ENCODE measurements at regions not wholly inside any gene's neighbourhood (a gene's known extent, or its start where the extent isn't known, plus 50 kb on each side); places are given as distances from the start of the nearest gene placed in this dataset.

DNA sequence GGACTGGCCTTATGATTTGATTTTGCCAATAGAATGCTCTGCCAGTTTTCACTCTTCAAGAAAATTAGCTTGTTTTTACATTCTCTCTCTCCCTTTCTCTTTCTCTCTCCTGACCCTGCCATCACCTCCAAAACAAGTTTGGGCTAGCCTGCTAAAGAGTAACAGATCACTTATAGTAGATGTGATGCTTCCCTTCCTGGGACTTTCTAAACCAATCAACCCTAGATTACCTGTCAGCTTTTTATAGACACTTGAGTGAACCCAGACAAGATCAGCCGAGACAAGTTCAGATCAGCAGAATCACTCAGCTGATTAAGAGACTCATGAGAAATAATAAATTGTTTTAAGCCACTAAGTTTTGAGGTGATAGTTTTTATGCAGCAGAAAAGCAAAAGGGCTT, 521.2 kb downstream of the ANKRD50 start:
- Histone ChIP-seq H3K4me3 (replicated peaks in 1 of 4; ENCODE audit: control extremely low read depth in 1 of 4, insufficient read depth in 1 of 4, low read depth in 3 of 4, low read length in 4 of 4) (no peak overlapping the region), H3K4me2 (ENCODE audit: extremely low read depth, insufficient read depth, low read length) (no peak overlapping the region), H2AFZ (ENCODE audit: low read length) (no peak overlapping the region), H3K36me3 (ENCODE audit: control insufficient read depth, insufficient read depth, low read length) (no peaks in the 10 kb centered on the region), H3K9me3 (ENCODE audit: control insufficient read depth, insufficient read depth, low read depth, low read length) (no peaks in the 10 kb centered on the region), H3K79me2 (ENCODE audit: control insufficient read depth, insufficient read depth, low read length) (no peaks in the 10 kb centered on the region), H3K9ac (ENCODE audit: insufficient read depth, low read length) (no peak overlapping the region), H3K27me3 (ENCODE audit: control insufficient read depth, insufficient read depth, low read length) (no peaks in the 10 kb centered on the region), H3K4me1 (ENCODE audit: control insufficient read depth, extremely low read depth, insufficient read depth, low read length) (no peaks in the 10 kb centered on the region), H3K27ac (ENCODE audit: insufficient read depth, low read length) (no peak overlapping the region), H4K20me1 (ENCODE audit: control insufficient read depth, extremely low read depth, insufficient read depth, low read length) (no peaks in the 10 kb centered on the region)
- TF ChIP-seq, protein P1, sequence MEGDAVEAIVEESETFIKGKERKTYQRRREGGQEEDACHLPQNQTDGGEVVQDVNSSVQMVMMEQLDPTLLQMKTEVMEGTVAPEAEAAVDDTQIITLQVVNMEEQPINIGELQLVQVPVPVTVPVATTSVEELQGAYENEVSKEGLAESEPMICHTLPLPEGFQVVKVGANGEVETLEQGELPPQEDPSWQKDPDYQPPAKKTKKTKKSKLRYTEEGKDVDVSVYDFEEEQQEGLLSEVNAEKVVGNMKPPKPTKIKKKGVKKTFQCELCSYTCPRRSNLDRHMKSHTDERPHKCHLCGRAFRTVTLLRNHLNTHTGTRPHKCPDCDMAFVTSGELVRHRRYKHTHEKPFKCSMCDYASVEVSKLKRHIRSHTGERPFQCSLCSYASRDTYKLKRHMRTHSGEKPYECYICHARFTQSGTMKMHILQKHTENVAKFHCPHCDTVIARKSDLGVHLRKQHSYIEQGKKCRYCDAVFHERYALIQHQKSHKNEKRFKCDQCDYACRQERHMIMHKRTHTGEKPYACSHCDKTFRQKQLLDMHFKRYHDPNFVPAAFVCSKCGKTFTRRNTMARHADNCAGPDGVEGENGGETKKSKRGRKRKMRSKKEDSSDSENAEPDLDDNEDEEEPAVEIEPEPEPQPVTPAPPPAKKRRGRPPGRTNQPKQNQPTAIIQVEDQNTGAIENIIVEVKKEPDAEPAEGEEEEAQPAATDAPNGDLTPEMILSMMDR (conservative IDR thresholded peaks at IDR 0.05 in 1 of 2, IDR thresholded peaks at IDR 0.05 in 1 of 2; ENCODE audit: low read depth in 1 of 2, low read length in 2 of 2), result no peak
- no peak for TF ChIP-seq EZH2 (IDR thresholded peaks at IDR 0.05; ENCODE audit: low read length, missing control alignments)
- DNase-seq (ENCODE audit: low read depth in 2 of 2), result no peak

- no peak for DNase-seq (ENCODE audit: low read depth in 2 of 2)
- Histone ChIP-seq H3K27me3 (ENCODE audit: control insufficient read depth, insufficient read depth, low read length) (no peaks in the 10 kb centered on the region), H3K27ac (ENCODE audit: insufficient read depth, low read length) (no peak overlapping the region), H3K9ac (ENCODE audit: insufficient read depth, low read length) (no peak overlapping the region), H3K9me3 (ENCODE audit: control insufficient read depth, insufficient read depth, low read depth, low read length) (no peaks in the 10 kb centered on the region), H3K36me3 (ENCODE audit: control insufficient read depth, insufficient read depth, low read length) (no peaks in the 10 kb centered on the region), H4K20me1 (ENCODE audit: control insufficient read depth, extremely low read depth, insufficient read depth, low read length) (no peaks in the 10 kb centered on the region), H3K4me1 (ENCODE audit: control insufficient read depth, extremely low read depth, insufficient read depth, low read length) (no peaks in the 10 kb centered on the region), H3K4me2 (ENCODE audit: extremely low read depth, insufficient read depth, low read length) (no peak overlapping the region), H2AFZ (ENCODE audit: low read length) (no peak overlapping the region), H3K79me2 (ENCODE audit: control insufficient read depth, insufficient read depth, low read length) (no peaks in the 10 kb centered on the region), H3K4me3 (replicated peaks in 1 of 4; ENCODE audit: control extremely low read depth in 1 of 4, insufficient read depth in 1 of 4, low read depth in 3 of 4, low read length in 4 of 4) (no peak overlapping the region)
- no peak for TF ChIP-seq EZH2 (IDR thresholded peaks at IDR 0.05; ENCODE audit: low read length, missing control alignments)
- TF ChIP-seq, protein P1 (conservative IDR thresholded peaks at IDR 0.05 in 1 of 2, IDR thresholded peaks at IDR 0.05 in 1 of 2; ENCODE audit: low read depth in 1 of 2, low read length in 2 of 2), result no peak
Measured at GRCh38 chr4:124192544-124192943, 520.0 kb downstream of the ANKRD50 start.

GRCh38 chr4:124199185-124199584, 513.3 kb downstream of the ANKRD50 start:
- Histone ChIP-seq H3K9ac (ENCODE audit: insufficient read depth, low read length) (no peak overlapping the region), H3K4me2 (ENCODE audit: extremely low read depth, insufficient read depth, low read length) (no peak overlapping the region), H3K27ac (ENCODE audit: insufficient read depth, low read length) (no peak overlapping the region)

More at GRCh38 chr4:124199185-124199584, 513.3 kb downstream of the ANKRD50 start:
- H3K36me3 ChIP-seq (ENCODE audit: control insufficient read depth, insufficient read depth, low read length), result no peaks in the 10 kb centered on the region
- H4K20me1 ChIP-seq (ENCODE audit: control insufficient read depth, extremely low read depth, insufficient read depth, low read length), result no peaks in the 10 kb centered on the region
- H3K4me3 ChIP-seq (replicated peaks in 1 of 4; ENCODE audit: control extremely low read depth in 1 of 4, insufficient read depth in 1 of 4, low read depth in 3 of 4, low read length in 4 of 4), result no peak overlapping the region
- no peaks in the 10 kb centered on the region for H3K79me2 ChIP-seq (ENCODE audit: control insufficient read depth, insufficient read depth, low read length)
- TF ChIP-seq EZH2 (IDR thresholded peaks at IDR 0.05; ENCODE audit: low read length, missing control alignments), result no peak
- TF ChIP-seq, protein P1 (conservative IDR thresholded peaks at IDR 0.05 in 1 of 2, IDR thresholded peaks at IDR 0.05 in 1 of 2; ENCODE audit: low read depth in 1 of 2, low read length in 2 of 2), result no peak
- peaks cover 6% of the 10 kb centered on the region for H3K4me1 ChIP-seq (ENCODE audit: control insufficient read depth, extremely low read depth, insufficient read depth, low read length)
- DNase-seq (ENCODE audit: low read depth in 2 of 2), result no peak
- no peaks in the 10 kb centered on the region for H3K27me3 ChIP-seq (ENCODE audit: control insufficient read depth, insufficient read depth, low read length)
- H2AFZ ChIP-seq (ENCODE audit: low read length), result no peak overlapping the region
- no peaks in the 10 kb centered on the region for H3K9me3 ChIP-seq (ENCODE audit: control insufficient read depth, insufficient read depth, low read depth, low read length)

Measured in fibroblast of lung (primary cell).